ENCODE measurements at regions not wholly inside any gene's neighbourhood (a gene's known extent, or its start where the extent isn't known, plus 50 kb on each side); places are given as distances from the start of the nearest gene placed in this dataset.
"Not testable (repeated sequence)": the region's sequence is repeated elsewhere in the genome, so short reads cannot be mapped to it uniquely, and the experiment has no call there.

DNA sequence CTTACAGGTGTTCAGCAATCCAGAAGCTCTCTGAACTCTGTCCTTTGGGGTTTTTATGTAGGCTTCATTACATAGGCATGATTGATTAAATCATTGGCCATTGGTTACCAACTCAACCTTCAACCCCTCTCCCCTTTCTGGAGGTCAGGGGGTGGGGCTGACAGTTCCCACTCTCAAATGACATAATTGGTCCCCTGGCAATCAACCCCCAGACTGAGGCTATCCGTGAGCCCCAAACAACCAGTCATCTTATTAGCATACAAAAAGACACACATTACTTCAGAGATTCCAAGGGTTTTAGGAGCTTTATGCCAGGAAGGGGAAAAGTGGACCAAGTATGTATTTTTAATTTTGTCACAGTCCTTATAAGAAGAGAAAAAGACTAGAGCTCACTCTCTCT is 92.1 kb downstream of the ZNF467 start:
- DNase-seq, result no peak

DNA sequence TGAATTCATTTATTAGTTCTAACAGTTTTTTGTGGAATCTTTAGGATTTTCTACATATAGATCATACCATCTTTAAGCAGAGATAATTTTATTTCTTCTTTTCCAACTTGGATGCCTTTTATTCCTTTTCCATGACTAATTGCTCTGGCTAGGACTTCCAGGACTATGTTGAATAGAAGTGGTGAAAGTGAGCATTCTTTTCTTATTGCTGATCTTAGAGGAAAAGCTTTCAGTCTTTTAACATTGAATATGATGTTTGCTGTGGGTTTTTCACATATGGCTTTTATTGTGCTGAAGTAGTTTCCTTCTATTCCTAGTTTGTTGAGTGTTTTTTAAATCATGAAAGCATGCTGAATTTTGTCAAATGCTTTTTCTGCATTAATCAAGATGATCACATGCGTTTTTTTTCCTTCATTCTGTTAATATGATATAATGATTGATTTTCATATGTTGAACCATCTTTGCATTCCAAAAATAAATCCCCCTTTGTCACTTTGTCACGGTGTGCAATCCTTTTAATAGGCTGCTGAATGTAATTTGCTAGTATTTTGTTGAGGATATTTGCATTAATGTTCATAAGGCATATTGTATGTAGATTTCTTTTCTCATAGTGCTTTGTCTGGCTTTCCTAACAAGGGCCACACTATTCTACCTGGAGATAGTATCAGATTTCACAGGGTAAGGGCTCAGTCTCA is 92.9 kb downstream of the ZNF467 start:
- no peak for DNase-seq

DNA sequence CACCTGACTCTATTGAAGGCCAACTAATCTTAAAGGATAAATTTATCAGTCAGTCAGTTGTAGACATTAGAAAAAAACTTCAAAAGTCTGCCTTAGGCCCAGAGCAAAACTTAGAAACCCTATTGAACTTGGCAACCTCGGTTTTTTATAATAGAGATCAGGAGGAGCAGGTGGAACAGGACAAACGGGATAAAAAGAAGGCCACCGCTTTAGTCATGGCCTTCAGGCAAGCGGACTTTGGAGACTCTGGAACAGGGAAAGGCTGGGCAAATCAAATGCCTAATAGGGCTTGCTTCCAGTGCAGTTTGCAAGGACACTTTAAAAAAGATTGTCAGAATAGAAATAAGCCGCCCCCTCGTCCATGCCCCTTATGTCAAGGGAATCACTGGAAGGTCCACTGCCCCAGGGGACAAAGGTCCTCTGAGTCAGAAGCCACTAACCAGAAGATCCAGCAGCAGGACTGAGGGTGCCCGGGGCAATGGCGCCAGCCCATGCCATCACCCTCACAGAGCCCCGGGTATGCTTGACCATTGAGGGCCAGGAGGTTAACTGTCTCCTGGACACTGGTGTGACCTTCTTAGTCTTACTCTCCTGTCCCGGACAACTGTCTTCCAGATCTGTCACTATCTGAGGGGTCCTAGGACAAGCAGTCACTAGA is 98.5 kb downstream of the ZNF467 start:
- not testable (repeated sequence) for DNase-seq

DNA sequence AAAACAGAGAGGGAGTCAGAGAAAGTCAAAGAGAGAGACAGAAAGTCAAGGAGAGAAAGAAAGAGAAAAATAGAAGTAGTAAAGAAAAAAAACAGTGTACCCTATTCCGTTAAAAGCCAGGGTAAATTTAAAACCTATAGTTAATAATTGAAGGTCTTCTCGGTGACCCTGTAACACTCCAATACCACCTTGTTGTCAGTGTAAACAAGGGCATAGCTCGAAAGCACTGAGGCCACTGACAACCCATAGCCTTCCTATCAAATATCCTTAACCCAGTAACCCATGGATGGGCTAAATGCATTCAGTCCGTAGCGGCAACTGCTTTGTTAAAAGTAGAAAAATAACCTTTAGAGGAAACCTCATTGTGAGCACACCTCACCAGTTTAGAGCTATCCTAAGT is 100.4 kb downstream of the ZNF467 start:
- DNase-seq, result no peak

DNA sequence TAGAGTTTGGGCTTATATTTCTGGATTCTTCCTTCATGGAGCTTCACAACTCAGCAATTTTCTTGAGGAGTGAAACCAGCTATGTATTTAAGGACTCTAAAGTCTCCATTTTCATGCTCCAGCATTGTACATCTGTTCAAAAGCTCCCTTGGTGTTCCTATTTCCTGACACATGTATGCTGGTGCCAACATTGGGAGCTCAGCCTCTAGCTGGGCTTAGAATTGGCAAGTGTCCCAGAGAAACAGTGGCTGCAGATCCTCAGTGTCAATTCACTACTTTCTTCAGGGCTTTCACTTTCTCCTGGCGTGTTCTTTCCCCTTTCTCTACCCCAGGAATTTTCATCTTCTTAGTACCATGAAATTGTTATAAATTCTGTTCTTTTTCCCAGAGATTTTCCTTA is 103.1 kb downstream of the ZNF467 start:
- DNase-seq, result no peak

DNA sequence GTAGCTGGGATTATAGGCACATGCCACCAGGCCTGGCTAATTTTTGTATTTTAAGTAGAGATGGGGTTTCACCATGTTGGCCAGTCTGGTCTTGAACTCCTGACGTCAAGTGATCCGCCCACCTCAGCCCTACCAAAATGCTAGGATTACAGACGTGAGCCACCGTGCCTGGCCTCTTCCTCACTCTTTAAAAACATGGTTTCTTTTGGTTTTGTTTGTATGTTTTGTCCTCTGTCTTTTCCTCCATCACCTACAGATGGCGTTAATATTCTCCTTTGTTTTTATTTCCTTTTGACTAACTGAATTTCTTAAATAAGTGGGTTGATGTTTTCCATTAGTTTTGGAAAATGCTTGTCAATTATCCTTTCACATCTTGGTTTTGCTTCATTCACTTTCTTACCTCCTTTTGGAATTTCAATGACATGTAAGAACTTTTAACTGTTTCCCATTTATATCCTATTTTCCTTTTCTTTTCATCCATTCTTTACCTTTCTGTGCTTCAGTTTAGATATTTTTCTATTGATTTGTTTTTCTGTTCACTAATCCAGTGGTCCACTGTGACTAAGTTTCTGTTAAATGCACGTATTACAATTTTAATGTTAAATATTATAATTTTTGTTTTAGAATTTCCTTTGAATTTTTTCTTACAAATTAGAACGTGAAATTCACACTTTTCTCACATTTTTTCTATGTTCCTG is 104.1 kb downstream of the ZNF467 start:
- no peak for DNase-seq

DNA sequence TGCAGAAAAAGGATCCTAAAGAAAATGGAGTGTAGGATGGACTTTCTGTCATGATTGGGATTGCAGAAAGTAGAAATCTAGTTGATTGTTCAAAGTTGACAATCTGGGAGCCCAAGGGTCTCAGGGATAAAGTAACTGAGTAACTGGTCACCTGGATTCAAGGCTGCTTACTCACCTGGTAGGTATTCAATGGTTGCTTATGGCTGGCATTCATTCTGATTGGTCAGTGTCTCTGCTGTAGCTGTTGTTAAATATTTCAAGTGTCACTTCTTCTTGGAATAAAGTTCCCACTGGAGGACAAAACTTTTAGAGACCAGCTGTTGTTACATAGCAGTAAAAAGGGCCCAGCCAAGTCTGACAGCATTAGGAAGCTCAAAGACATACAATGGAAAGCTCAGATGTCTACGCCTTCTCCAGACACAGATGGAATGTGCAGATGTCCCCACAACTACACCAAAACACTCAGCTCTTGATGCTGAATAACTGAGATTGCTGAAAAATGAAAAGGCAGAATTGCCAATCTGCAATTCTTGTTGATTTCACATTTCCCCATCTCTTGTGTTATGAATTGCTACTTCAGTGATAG is 106.9 kb downstream of the ZNF467 start:
- no peak for DNase-seq

DNA sequence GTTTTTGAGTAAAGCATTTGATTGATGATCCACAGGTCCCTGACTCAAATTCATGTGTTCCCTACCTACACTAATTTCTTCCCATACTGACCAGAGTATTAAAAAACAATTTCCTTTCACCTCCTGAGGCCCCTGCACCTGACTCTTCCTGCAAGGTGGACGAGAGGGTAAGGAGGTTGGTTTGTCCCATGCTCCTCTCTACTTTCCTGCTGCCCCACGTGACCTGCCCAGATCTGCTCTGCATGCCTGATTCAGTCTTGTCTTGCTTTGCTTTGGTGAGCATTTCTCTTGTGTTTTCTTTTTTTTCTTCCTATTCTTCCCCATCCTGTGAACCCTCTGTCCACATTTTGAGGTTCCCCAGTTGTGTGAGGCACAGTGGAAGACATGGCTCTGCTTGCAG is 107.8 kb downstream of the ZNF467 start:
- not testable (repeated sequence) for DNase-seq

DNA sequence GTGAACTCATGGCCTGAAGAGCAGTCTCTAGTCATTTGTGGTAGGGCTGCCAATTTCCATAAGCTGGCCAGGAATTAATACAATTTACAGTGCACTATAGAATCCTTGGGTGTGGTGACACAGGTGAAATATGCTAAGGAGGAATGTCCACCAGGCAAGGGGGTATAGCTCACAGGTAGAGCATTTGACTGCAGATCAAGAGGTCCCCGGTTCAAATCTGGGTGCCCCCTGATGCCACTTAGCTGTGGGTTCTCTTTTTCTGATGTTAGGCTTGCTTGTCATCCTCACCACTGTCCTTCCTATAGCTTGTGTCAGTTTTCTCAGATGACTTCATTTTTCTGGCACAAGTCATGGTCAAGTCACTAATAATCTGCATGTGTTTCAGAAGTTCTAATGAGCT is 108.7 kb downstream of the ZNF467 start:
- no peak for DNase-seq

DNA sequence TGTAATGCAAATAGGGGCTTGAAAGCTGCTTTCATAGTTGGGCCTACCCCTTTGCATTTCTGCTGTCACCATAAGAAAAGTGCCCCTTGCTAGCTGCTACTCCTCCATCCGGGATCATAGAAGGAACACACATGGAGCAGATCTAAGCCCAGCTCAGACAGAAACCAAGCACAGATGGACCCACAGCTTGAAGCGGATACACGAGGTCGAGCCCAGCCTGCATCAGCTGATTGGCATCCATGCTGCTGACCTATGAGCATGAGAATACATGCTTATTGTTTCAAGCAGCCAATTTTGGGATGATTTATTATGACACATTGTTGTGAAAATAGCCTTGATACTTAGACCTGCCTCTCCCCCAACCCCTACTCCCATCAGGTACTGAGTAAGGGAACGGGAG is 109.2 kb downstream of the ZNF467 start:
- DNase-seq, result no peak

DNA sequence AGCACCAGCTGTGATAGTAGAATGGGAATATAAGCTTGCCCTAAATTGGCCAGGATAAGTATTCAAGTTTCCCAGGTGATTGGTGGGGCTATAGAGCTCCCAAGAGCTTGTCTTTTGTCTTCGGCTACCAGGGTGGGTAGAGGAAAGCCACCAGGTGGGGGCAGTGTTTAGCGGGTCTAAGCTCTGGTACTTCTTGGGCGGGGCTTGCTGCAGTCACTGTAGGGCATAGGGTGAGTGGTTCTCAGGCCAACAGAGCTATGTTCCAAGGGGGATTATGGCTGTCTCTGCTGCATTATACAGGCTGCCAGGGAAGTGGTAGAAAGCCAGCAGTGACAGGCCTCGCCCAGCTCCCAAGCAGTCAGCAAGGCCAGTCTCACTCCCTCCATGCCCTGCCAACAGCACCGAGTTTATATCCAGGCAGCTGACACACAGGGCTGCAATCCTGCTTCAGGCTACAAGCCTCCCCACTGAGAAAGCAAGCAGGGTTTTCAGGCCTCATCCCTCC is 110.7 kb downstream of the ZNF467 start:
- DNase-seq, result peak; percentile 65

DNA sequence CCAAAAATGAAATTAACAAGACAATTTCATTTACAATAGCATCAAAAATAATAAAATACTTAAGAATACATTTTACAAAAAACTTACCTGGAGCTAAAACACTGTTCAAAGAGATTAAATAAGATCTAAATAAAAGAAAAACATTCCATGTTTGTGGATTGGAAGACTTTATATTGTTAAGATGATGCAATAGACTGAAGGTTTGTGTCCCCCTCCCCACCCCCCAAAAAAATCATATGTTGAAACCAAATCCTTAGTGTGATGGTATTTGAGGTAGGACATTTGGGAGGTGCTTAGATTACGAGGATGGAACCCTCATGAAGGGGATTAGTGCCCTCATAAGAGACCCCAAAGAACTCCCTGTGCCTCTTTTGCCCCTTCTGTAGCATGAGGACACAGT is 117.6 kb downstream of the ZNF467 start:
- DNase-seq, result no peak

DNA sequence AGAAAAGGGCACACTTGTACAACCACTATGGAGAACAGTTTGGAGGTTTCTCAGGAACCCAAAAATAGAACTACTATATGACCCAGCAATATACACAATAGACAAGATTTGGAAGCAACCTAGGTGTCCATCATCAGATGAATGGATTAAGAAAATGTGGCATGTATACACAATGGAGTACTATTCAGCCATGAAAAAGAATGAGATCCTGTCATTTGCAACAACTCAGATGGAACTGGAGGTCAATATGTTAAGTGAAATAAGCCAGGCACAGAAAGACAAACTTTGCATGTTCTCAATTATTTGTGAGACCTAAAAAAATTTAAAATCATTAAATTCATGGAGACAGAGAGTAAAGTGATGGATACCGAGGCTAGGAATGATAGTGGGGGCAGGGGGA is 118.8 kb downstream of the ZNF467 start:
- DNase-seq, result no peak

DNA sequence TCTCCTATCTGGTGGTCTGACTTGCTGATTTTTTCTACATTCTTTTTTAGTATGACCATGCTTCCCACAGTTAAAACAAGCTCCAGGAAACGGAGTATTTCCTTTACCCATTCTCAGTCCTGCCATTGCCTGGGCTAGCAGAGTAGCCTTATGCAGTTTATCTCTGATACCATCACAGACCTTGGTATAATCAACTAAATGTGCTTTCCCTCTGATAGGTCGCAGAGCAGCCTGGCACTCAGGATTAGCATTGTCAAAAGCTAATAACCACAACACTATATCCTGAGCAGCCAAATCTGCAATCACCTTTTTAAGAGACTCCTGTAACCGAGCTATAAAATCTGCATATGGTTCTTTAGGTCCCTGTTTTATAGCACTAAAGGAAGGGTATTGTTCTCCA is 123.2 kb downstream of the ZNF467 start:
- DNase-seq, result not testable (repeated sequence)

DNA sequence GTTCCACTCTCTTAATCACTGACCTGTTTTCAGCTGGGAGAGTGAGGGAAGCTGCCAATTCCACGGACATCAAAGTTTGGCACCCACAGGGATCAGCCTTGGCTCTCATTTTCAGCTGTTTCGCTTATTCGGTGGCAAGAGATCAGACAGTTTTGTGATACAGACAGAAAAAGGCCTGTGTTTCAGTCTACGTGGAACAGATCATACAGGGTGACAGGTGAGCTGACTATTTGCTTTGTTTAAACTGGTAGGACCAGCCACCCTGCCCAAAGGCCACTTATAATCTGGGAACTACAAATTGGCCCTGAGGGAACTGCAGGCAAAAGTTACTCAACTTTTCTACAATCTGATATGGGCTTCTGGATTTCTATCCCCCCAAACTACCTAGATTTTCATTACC is 128.6 kb downstream of the ZNF467 start:
- no peak for DNase-seq

DNA sequence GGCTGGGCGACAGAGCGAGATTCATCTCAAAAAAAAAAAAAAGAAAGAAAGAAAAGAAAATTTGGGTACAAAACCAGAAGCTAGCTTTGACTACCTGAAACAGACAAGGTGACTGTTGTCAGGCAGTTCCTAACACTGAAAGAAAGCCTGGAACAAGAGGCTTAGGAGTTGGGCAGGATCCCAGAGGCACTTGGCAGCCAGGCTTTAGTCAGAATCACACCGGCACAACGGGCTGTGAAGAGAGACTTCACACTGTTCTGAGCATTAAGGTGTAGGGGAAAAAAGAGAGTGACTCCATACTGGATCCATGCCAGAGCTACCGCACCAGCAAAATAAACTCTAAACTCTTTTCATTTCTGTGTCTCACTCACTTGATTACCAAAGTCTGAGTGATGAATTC is 130.8 kb downstream of the ZNF467 start:
- DNase-seq, result no peak

DNA sequence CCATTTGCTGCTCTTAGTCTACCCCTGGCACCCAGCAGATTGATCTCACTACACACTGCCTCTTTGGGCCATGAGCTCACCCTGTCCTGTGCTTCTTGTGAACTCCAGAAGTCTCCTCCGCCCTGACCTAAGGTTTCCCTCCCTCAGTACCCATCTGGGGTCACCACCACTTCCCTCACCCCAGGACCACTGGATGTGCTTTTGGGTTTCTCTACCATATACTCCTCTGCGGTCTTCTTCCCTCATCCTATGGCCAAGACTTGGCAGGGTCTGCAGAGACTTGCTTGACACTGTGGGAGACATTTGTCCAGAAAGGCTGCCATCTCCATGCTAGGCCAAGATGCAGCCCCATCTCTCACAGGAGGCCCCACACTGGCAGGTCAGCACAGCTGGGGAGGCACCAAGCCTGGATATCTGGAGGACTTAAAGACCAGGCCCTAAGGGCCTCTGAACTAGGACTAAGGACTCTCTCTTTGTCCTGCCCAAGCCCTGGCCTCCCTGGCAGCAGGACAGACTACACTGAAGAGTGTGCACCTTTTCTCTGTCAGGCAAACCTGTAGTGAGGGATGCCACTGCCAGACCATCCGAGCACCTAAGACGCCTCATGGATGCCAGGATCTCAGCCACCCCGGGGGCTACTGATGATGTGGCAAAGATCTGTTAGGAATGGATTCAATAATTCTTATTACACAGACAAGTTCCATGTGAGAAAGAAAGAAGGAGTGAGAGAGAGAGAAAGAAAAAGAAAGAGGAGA is 134.6 kb downstream of the ZNF467 start:
- no peak for DNase-seq

DNA sequence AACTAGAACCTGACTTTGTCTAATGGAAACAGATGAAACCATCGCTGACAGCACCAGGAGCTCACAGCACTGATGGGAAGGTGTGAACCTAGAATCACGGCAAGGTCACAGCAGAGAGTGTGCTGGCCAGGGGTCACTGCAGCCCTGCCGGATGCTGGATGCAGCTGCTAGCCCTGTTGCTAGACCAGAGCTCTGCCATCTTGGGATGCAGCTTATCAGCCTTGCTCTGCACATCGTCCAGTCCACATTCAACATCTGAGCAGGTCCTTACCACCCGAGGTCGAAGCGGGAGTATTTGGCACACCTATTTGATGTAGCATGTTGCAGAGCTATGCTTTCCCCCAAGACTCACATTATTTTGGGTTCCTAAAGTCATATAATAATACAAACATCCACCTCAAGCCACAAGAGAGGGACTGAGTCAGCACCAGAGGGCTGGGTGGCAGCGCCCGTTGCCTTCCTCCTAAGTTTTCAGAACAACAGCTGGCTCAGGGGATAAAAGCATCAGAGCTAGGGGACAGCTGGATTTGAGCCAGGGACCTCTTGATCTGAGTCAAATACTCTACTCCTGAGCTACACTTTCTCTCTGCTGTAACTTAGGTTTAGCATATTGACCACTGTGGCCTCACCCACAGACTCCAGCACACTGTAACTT is 135.3 kb downstream of the ZNF467 start:
- no peak for DNase-seq

DNA sequence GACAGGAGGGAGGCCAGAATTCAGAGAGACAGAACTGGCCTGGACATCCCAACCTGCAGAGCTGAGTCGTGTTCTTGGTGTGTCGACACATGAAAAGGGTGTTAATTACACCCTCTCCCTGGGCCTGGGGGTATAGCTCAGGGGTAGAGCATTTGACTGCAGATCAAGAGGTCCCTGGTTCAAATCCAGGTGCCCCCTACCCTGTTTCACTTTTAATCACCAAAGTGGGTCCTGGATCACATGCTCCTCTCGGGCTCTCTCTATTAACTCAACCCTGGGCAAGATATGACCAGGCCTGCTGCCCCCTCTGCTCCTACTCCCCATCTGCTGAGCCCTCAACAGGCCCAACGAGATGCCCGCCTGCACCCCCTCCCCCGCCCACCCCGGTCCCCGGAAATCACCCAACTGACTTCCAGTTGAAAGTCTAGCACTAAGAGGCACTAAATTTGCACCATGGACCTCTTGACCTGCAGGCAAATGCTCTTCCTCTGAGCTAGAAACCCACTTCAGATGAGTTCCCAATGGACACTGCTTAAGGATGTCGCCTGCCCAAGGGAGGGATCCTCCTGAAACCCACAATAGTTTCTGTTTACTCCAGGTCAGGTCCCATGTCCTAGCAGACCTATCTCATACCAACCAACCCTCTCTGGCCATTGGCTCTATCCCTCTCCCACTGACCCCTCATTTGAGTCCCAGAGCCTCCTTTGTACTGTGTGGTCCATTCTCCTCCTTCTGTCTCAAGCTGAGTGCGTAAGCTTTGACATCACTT is 137.6 kb downstream of the ZNF467 start:
- DNase-seq, result no peak

DNA sequence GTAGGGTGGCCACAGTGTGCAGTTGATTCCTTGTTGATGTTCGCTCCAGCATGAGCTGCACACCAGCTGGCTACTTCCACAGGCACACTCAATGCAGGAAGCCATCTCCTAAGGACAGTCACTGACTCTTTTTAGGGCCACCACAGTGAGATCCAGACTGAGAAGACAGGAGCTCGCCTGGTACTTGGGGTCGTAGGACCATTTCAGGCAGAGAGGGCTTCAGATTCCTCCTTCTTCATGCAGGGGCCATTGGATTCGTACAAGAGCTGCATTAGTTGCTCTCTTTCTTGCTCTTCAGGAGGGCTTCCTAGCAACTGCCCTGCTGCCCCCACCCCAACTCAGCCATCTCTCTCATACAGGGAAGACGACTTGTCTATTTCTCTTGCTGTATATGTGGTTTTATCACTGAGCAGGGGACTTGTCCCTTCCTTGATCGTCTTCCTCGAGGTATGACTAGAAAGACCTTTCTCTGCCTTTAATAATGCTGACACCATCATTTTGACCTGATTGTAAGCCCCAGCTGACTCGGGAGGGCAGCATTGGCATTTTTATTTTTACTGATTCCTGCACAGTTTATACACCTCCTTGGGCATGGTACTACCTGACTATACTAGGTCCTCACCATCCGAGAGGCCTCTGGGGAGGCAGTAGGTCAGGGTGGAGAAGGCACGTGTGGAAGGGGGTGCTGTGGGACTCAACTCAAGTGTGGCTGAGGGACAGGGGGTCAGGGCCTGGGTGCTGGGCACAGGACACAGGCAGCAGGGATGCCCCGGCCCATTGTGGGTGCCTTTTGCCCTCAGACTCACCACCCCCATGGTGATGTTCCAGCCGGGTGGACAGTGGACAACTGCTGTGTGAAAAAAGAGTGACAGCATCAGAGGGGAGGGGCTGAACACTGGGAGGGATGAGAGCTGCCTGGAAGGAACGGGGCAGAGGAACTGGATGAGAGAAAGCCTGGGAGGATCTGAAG is 136.7 kb upstream of the ZNF746 start:
- no peak for DNase-seq

All from right forelimb (tissue), 1 donor.